Uterus (tissue), 2 donors: ENCODE measurements at regions not wholly inside any gene's neighbourhood (a gene's known extent, or its start where the extent isn't known, plus 50 kb on each side); places are given as distances from the start of the nearest gene placed in this dataset.

Experiments
- POLR2A ChIP-seq, 2 donors: fragments of 450-650 bp; IDR thresholded peaks; one replicate each; pipeline ENCODE4 v1.6.1; 2016; ENCODE audit warnings: antibody characterized with exemption in 2 of 2, mild to moderate bottlenecking in 1 of 2, moderate library complexity in 1 of 2
- TF ChIP-seq, protein P1 (sequence below), 4 experiments: fragments of 200-600 bp in 2 of 4; fragments of 450-650 bp in 2 of 4; sonication (generic) in 2 of 4; IDR thresholded peaks; one replicate each; pipeline ENCODE4 v1.5.1; 2016 to 2019; ENCODE audit warnings: antibody characterized with exemption in 4 of 4, mild to moderate bottlenecking in 2 of 4, moderate library complexity in 1 of 4

DNA sequence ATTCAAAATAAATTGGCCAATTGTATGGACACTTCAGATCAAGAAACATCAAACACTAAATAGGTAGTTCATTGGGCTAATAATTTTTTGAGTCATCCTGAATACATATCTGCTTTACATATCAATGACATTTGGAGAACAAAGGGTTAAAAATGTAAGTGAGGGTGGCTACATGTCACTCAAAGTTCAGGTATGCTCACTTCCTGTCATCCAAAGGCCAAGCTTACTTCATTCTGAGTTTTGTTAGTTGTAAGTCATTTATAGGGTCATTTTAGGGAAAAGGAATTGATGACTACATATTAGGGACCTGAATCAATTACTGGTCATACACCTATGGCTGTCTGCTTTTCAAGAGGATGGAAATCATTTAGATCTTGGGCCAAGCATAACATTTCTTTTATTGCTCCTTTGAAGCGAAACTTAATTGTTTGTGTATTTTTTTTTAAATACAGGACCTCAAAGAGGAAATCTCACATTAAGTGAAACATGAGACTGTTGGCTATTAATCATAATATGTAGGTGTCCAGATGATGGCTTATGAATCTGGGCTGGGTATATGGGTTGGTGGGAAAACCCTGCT, 119.2 kb upstream of the LEF1 start:
- TF ChIP-seq, protein P1, sequence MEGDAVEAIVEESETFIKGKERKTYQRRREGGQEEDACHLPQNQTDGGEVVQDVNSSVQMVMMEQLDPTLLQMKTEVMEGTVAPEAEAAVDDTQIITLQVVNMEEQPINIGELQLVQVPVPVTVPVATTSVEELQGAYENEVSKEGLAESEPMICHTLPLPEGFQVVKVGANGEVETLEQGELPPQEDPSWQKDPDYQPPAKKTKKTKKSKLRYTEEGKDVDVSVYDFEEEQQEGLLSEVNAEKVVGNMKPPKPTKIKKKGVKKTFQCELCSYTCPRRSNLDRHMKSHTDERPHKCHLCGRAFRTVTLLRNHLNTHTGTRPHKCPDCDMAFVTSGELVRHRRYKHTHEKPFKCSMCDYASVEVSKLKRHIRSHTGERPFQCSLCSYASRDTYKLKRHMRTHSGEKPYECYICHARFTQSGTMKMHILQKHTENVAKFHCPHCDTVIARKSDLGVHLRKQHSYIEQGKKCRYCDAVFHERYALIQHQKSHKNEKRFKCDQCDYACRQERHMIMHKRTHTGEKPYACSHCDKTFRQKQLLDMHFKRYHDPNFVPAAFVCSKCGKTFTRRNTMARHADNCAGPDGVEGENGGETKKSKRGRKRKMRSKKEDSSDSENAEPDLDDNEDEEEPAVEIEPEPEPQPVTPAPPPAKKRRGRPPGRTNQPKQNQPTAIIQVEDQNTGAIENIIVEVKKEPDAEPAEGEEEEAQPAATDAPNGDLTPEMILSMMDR (IDR thresholded peaks at IDR 0.05): no peak
- TF ChIP-seq POLR2A (IDR thresholded peaks at IDR 0.05): no peak
